ENCODE measurements at regions not wholly inside any gene's neighbourhood (a gene's known extent, or its start where the extent isn't known, plus 50 kb on each side); places are given as distances from the start of the nearest gene placed in this dataset.
A peak's percentile ranks its signal among the peaks of the same experiment; 100 is the strongest.

GRCh38 chr13:63184693-63185092 is 1769.0 kb upstream of the PCDH20 start:
- Histone ChIP-seq H3K4me2 (ENCODE audit: insufficient read depth, insufficient read length, low read length) (no peak overlapping the region), H2BK20ac (ENCODE audit: low read depth, low read length, poor library complexity, severe bottlenecking) (no peak overlapping the region), H3K4me1 (ENCODE audit: insufficient read depth, low read length) (peaks cover 2% of the 10 kb centered on the region; the same call in 1 of the 2 replicates), H3K18ac (ENCODE audit: insufficient read length, low read depth, low read length) (no peak overlapping the region), H2BK15ac (ENCODE audit: low read depth, low read length) (no peak overlapping the region), H2AK5ac (ENCODE audit: insufficient read length, low read length) (no peak overlapping the region), H3T11ph (ENCODE audit: low read length) (no peak overlapping the region), H4K91ac (ENCODE audit: insufficient read length, low read depth, low read length) (no peak overlapping the region), H2BK5ac (ENCODE audit: insufficient read length, low read length) (no peak overlapping the region), H2BK120ac (ENCODE audit: low read depth, low read length, poor library complexity, severe bottlenecking) (no peak overlapping the region), H3K79me1 (ENCODE audit: insufficient read depth, low read depth, low read length, poor library complexity, severe bottlenecking) (no peaks in the 10 kb centered on the region), H3K4ac (ENCODE audit: low read depth, low read length) (no peak overlapping the region), H3K79me2 (ENCODE audit: insufficient read depth, low read length) (no peaks in the 10 kb centered on the region), H3K23me2 (ENCODE audit: insufficient read length, low read depth, low read length, poor library complexity, severe bottlenecking) (no peaks in the 10 kb centered on the region), H3K9ac (ENCODE audit: extremely low read depth, insufficient read length, low read length) (no peak overlapping the region), H3K14ac (ENCODE audit: insufficient read depth, low read length) (no peak overlapping the region), H4K5ac (ENCODE audit: insufficient read length, low read depth, low read length) (no peak overlapping the region), H4K20me1 (ENCODE audit: control insufficient read depth, insufficient read depth, insufficient read length) (no peaks in the 10 kb centered on the region), H3K27ac (ENCODE audit: insufficient read length, low read depth, low read length) (no peak overlapping the region), H2AFZ (ENCODE audit: low read length) (no peak overlapping the region), H2BK12ac (ENCODE audit: insufficient read length, low read depth, low read length) (no peak overlapping the region), H3K56ac (ENCODE audit: insufficient read length, low read depth, low read length) (no peak overlapping the region), H3K23ac (ENCODE audit: insufficient read length, low read depth, low read length) (no peak overlapping the region), H4K8ac (replicated peaks; ENCODE audit: insufficient read length, low read depth, low read length) (no peak overlapping the region), H3K9me3 (ENCODE audit: control insufficient read depth, low read depth, low read length) (no peaks in the 10 kb centered on the region), H3K27me3 (ENCODE audit: insufficient read depth, low read length) (no peaks in the 10 kb centered on the region)
- DNase-seq = peak; percentile 88
- Mint-ChIP-seq H3K27me3 (ENCODE audit: low read depth) (no peaks in the 10 kb centered on the region), H3K4me3 (no peak overlapping the region), H3K27ac (peak overlapping the region; percentile 1 to 58 (median 49); a peak in 3 of 7 replicates), H3K36me3 (ENCODE audit: insufficient read depth in 1 of 3, low read depth in 3 of 3) (peaks cover 1 to 12% (median 9%) of the 10 kb centered on the region in 3 experiments; a peak in 4 of 7 replicates), H3K9me3 (peaks cover 10 to 13% of the 10 kb centered on the region in 2 experiments; a peak in 4 of 5 replicates), H3K4me1 (peaks cover 5% of the 10 kb centered on the region in 2 experiments)
- TF ChIP-seq CTCF (conservative IDR thresholded peaks at IDR 0.05) = no peak
- WGBS (ENCODE audit: extremely low coverage, insufficient read length, low lambda C conversion rate) = no CpG with 5 or more reads among the region's 2 CpGs
